ENCODE measurements at regions not wholly inside any gene's neighbourhood (a gene's known extent, or its start where the extent isn't known, plus 50 kb on each side); places are given as distances from the start of the nearest gene placed in this dataset.

GRCh38 chr2:237222178-237222577 lies 136.5 kb downstream of the COPS8 start:
- TF ChIP-seq, protein P1, sequence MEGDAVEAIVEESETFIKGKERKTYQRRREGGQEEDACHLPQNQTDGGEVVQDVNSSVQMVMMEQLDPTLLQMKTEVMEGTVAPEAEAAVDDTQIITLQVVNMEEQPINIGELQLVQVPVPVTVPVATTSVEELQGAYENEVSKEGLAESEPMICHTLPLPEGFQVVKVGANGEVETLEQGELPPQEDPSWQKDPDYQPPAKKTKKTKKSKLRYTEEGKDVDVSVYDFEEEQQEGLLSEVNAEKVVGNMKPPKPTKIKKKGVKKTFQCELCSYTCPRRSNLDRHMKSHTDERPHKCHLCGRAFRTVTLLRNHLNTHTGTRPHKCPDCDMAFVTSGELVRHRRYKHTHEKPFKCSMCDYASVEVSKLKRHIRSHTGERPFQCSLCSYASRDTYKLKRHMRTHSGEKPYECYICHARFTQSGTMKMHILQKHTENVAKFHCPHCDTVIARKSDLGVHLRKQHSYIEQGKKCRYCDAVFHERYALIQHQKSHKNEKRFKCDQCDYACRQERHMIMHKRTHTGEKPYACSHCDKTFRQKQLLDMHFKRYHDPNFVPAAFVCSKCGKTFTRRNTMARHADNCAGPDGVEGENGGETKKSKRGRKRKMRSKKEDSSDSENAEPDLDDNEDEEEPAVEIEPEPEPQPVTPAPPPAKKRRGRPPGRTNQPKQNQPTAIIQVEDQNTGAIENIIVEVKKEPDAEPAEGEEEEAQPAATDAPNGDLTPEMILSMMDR (IDR thresholded peaks at IDR 0.05; ENCODE audit: low read depth, low read length, poor library complexity, severe bottlenecking): no peak
- no peak for TF ChIP-seq EZH2phosphoT487 (IDR thresholded peaks at IDR 0.05; ENCODE audit: borderline replicate concordance, low read length)
